ENCODE measurements at regions not wholly inside any gene's neighbourhood (a gene's known extent, or its start where the extent isn't known, plus 50 kb on each side); places are given as distances from the start of the nearest gene placed in this dataset.
A peak's percentile ranks its signal among the peaks of the same experiment; 100 is the strongest.
"Not testable (repeated sequence)": the region's sequence is repeated elsewhere in the genome, so short reads cannot be mapped to it uniquely, and the experiment has no call there.

DNA sequence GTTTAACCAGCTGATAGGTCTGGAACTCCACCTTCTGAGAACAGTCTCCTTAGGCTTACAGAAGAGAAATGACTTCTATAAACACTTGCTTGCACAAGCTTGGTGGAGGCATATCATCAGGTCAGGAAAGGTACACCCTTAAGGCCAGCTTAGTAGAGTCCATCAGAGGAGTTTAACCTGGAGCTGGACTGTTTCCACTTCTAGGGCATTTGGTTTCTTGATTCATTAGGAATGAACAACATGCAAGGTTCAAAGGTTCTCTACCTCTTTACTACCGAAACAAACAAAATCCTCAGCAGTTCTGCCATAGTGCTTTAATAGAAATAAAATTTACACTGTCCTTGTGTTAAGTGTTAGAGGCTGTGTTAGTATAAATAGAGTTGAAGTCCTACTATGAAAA is 171.4 kb upstream of the NPY2R start:
- no peak for DNase-seq

DNA sequence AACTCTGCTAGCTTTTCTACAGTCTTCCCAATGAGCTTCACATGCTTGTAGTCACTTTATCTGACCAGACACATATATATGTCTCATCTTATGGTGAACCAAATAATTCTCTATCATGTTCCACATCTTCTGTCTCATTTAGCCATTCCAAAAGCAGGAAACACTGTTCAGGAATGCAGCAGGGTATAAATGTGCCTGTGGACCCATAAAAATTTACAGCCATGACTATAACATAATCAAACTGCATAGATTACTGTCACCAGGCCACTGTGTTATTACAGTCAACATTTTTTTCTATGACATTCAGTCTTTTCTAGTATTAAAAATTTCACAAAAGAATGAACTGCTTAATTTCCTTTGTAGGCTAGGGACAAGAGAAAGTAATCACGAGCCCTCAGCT is 170.0 kb upstream of the NPY2R start:
- no peak for DNase-seq

DNA sequence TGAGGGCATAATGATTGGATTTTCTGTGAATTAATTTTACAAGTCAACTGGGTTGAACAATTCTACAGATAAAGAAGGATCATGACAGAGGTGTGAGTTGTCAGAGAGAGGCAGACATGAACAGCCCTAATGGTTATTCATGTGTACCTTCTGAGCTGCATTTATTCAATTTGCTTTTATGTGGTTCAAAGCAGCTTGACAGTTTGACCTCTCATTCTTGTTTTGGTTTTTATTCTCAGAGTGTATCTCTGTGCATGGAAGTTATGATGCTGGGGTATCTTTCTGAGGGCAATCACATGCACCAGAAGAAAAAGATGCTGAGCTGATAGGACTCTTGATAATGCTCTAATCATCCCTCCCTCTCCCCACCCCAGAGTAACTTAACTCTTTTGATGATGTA is 169.3 kb upstream of the NPY2R start:
- no peak for DNase-seq

DNA sequence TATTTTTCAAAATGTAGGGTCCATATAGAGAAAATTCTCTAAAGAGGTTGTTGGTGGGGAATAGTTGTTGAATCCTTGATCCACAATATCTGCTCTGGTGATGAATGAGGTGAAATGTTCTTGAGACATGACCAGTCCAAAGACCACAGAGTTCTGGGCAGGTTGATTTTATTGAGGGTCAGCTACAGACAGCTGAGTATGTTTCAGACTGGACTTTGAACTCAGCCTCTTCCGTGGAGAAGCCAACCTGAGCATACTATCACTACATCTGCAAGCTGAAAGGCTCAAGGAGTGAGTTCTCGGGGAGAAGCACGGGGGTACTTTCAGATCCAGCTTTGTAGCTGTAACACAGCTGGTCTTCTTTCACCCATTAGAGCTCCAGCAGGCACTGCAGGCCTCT is 168.4 kb upstream of the NPY2R start:
- DNase-seq: no peak

DNA sequence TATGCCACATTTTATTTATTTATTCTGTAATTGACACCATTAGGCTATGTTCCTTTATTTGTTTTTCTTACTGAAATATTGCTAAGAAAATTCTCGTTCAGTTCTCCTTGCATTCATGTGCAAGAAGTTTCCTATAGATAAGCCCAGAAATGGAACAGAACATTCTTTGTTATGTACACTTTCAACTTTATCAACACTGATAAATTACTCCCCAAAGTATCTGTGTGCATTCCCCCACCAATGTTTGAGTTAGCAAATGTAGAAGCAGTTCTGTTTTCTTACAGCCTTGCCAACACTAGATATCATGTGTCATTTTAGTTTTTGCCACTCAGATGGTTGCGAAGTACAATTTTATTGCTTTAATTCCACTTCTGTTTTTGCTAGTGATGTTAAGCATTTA is 166.4 kb upstream of the NPY2R start:
- DNase-seq: no peak

DNA sequence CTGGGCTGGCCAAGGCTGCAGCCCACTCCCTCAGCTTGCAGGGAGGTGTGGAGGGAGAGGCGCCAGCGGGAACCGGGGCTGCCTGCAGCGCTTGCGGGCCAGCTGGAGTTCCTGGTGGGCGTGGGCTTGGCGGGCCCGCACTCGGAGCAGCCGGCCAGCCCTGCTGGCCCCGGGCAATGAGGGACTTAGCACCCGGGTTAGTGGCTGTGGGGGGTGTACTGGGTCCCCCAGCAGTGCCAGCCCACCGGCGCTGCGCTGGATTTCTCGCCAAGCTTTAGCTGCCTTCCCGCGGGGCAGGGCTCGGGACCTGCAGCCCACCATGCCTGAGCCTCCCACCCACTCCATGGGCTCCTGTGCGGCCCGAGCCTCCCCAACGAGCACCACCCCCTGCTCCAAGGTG is 164.2 kb upstream of the NPY2R start:
- not testable (repeated sequence) for DNase-seq

DNA sequence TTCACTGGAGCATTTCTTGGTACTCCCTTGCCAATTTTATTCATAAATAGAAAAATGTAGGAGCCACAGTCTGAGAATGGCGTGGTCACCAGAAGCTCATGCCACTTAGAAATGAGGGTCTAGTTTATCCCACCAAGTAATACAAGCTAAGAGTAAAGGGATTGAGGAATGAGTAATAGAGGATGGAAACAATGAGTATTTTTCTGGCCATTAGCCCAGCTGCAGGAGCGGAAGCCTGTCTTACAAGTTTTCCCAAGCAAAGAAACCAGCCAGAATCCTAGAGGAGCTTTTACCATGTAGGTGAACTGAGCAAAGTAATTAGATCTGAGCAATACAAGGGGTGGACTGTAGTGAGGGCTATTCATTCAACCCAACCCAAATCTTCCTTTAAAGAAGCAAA is 160.7 kb upstream of the NPY2R start:
- peak; percentile 24 for DNase-seq

DNA sequence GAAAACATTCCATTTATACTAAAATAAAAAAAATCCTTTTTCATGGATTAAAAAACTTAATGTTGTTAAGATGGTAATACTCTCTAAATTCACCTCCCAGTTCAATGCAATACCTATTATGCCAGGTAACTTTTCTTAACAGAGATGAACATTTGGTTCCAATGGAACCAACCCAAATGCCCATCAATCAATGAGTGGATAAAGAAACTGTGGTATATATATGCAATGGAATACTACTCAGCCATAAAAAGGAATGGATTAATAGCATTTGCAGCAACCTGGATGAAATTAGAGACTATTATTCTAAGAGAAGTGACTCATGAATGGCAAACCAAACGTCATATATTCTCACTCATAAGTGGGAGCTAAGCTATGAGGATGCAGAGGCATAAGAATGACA is 154.4 kb upstream of the NPY2R start:
- DNase-seq: not testable (repeated sequence)

DNA sequence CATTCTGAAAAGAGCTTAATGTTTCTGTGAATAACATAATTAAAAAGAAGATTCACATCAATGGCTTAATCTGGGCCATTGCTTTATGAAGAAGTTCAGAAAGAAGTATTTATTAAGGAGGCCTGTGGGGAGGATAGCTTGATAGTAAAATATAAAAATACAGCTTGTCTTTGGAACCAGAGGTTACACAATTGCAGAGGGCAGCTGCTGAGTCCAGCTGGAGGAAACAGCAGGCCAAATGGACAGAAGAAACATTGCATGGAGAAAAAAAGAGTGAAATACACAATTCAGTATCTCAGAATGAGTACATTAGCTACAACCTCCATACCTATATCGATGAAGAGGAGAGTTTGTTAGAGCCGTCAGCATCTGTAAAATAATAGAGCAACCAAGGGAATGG is 148.0 kb upstream of the NPY2R start:
- no peak for DNase-seq

DNA sequence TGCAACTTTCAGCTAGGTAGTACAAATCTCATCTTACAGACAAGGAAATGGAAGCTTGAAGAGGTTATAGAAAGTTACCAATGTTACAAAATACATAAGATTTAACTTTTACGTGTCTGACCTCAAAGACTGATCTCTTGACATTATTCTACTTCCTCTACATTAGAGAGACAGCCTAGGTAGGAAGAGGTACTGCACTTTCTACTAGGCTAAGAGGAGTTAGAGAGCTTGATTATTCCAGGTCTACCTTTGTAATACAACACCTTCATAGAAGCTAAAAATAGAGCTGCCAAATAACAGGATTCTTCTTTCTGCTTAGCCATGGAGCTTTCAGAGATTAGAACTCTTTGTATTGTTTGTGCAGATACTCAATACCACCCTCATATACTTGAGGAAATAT is 147.6 kb upstream of the NPY2R start:
- no peak for DNase-seq

DNA sequence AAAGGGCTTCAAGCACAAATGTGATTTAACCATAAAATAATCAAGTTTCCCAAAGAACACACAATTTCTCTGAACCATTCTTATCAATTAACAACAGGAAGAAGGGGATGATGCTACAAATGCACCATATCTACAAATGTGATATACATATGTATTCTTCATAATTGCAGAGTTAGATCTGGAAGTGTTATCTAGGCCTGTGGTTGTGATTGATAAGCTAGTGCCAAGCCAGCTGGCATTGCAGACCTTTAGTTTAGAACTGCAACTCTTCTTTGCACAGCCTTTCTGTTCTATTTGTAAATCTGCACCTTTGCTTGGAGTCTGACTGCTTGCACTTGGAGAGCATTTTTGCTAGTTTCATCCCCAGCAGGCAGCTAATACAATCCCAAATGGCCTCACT is 145.5 kb upstream of the NPY2R start:
- DNase-seq: no peak

DNA sequence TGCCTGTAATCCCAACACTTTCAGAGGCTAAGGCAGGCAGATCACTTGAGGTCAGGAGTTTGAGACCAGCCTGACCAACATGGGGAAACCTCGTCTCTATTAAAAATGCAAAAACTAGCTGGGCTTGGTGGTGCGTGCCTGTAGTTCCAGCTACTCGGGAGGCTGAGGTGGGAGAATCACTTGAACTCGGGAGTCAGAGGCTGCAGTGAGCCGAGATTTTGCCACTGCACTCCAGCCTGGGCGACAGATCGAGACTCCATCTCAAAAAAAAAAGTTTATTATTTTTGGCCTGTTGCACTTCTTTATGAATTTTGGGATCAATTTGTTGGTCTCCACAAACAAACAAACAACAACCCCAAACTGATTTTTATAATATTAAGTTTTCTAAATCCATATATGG is 143.5 kb upstream of the NPY2R start:
- DNase-seq: not testable (repeated sequence)

DNA sequence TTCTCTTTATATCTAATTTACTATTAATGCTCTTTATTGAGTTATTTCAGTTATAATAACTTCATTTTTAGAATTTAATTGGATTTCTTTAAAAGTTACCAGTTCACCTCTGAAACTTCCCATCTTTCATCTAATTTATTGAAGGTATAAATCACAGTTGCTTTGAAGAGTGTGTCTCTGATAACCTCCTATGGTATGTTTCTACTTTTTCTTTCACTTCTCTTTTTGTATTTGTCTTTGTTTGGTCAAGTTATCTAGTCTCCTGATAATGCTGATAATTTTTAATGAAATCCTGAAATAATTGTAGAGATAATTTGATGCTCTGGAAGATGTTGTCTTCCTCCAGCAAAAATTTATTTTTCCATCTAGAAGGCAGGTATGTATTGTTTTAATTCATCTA is 141.6 kb upstream of the NPY2R start:
- DNase-seq: no peak

DNA sequence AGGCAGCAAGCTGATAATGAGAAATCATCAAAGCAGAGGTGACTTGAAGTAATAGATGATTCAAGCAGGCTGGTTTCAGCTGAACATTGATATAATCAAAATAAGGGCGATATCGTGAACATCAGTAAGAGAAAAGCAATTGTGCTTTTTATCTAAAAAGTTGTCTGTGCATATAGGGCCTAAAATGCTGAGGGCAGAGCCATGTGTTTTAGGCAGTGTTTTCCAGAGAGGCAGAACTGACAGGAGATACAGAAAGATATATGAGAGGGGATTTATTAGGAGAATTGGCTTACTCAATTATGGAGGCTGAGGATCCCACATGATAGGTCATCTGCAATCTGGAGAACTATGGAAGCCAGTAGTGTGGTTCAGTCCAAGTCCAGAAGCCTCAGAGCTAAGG is 136.5 kb upstream of the NPY2R start:
- DNase-seq: no peak

DNA sequence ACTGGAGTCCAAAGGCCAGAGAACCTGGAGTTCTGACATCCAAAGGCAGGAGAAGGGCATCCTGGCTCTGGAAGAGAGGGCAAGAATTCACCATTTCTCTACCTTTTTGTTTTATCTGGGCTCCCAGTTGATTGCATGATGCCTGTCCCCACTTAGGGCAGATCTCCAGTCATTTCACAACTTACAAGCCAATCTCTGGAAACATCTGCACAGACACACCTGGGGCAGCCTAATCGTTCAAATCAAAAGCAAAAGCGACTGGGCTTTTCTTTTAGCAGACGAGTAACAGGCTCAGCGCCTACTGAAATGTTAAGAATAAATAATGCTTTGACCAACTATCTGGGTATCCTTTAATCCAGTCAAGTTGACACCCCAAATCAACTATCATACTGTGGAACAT is 136.0 kb upstream of the NPY2R start:
- no peak for DNase-seq

DNA sequence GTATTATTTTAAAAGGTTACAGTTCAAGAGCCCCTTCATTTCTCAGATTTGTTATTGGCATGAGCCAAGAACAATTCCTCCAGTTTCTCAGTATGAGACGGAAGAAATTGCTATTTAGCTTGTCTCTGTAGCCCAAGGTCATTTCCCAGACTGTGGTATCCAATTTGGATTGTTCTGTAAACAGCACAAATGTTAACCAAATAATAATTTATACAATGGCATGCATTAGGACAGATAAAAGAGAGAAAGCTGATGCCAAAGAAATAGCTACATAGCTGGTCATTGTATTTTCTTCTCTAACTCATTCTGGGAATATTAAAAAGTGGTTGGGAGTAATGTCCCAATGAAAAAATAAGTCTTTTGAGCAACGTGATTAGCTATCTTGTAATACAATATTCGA is 134.6 kb upstream of the NPY2R start:
- DNase-seq: no peak

DNA sequence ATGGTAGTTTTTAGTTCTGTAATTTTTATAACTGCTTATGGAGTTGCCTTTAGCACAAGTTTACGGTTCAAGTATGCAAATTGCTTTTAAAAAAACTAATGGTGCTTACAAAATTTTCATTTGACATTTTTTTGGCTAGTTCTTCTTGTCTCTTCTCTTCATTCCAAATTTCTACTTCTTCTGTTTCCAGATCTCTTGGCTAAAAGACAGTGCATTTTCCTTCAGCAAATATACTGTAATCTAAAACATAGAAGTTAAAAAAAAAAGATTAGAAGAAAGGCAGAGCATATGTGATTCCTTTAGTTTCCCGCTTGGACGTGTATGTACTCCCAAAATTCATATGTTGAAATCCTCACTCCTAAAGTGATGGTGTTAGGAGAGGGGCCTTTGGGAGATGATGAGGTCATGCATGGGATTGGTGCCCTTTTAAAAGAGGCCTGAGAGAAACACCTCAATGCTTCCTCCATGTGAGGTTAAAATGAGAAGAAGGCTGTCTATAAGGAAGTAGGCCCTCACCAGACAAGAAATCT is 132.1 kb upstream of the NPY2R start:
- DNase-seq: no peak

DNA sequence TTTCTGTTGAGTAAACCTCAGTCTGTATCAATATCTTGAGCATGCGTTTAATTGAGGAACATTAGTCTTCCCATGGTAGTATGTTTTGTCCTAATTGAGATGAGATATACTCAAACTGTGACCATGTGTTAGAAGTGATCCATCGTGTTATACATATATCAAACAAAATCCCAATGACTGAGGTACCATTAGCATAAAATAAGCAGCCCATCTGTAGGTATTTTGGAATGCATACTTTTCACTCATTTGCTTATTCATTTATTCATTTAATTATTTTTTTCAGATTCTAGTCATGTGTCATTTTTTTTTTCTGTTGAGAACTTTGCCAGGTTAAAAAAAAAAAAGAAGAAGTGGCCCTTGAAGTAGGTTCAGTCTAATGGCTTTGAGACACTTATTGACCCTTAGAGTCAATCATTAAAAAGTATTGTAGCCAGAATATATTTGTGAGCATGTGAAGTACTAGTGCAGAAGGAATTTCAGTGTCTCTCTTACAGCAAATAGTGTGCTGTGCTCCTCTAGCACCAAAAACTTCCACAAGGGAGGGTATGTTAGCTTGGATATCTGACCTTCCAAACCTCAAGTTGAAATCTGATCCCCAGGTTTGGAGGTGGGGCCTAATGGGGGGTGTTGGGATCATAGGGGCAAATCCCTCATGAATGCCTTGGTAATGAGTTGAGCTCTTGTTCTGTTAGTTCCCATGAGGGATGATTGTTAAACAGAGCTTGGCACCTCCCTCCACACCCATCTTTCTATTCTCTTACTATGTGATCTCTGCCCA is 130.8 kb upstream of the NPY2R start:
- no peak for DNase-seq

DNA sequence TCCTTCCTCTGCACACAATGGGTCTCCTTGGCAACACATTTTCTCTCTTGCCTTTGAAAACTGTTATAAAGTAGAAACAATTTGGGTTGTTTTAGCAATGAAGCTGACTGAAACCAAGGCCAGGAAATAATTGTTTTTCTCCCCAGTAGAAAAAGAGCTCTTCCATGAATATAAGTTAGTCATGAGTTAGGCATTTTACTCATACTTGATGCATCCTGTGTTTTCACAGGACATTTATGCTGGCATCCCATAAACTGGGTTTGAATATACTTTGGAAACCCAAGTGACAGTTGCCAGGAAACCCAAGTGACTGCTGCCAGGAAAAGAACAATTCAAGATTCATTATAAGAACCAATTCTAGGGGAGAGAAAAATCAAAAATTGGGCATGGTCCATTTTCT is 128.6 kb upstream of the NPY2R start:
- DNase-seq: peak; percentile 11

DNA sequence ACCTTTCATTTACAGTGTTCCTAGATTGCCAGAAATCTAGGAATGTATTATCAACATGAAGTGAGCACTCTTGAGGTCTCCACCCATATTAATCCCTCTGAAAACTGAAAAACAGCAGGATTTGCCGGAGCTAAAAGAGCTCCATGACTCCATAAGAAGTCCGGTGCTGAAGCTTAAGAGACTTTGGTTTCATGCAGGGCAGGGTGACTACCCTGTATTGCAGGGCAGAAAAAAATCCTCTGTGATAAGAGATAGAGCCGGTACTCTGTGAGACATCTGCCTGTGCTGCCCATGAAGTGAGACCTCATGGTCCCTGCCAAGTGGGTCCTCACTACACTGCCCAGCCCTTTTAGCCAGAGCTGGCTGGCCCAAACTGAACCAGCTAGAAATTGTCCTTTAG is 127.2 kb upstream of the NPY2R start:
- DNase-seq: no peak

DNA sequence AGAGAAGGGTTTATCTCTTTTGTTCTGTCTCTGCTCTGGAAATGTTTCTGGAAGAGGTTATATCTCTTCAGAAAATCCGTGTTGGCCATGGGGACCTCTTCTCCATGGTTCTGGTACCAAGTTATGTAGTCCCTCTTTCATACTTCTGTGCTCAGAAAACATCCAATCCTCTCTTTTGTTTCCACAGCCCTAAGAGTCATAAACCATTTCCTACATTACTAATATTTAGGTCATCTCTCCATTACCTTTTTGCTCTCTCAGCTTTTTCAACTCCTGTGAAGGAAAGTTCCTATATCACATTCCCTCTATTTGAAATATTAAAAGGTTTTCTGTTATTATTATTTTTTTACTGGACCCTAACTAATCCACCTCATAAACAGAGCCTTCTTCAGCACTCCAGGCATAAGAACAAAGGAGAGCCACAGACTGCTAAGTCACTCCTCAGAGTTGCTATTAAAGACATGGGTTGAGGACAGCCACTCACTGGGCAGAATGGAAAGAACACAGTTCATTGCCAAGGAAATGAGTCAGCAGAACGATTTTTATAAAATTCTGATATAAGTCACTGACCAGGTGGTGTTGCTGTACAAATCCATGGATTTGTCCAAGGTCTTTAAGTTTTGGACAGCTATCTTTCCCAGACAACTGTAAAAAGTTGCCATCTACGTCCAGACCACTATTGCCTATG is 122.4 kb upstream of the NPY2R start:
- peak; percentile 8 for DNase-seq

DNA sequence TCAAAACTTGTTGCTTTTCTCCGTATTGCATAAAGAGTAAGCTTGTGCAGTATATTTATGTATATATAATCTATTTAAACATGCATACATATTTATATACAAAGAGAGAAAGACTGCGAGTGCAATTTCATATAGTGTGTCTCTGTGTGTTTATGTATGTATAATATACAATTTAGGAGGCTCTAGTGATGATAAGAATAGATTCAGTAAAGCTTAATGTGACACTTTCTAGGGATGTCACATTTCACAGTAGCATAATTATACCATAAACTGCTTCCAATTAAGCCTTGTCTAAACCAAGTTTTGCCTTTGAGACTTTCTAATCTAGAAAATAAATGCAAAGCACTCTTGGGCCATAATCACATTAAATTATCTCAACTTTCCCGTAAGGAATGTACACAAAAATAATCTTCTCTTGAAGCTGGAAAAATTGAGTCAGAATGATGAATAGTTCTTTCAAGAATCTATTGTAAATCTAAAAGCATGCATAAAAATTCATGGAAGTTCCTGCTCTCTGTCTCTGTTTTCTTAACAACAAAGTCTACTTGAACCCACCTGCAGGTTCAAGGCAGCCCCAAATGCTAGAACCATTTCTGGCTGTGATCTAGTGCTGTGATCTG is 114.1 kb upstream of the NPY2R start:
- DNase-seq: peak; percentile 8

DNA sequence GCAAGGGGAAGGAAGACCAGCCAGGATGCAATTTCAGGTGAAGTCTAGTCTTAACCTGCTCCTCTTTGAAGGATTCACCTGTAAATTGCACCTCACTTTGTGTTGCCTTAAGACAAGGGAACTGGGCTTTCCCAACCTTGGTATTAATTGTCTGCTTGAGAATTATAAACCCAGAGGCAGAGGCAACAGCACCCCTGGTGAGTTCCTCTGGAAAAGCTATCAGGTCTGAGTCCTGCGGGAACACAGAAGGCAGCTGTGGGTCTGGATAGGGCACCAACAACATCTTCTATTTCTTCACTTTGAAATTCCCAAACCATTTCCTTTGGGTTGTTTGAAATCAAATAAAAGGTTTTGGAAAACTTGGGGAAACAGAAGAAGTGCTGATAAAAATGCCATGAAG is 109.2 kb upstream of the NPY2R start:
- DNase-seq: no peak

DNA sequence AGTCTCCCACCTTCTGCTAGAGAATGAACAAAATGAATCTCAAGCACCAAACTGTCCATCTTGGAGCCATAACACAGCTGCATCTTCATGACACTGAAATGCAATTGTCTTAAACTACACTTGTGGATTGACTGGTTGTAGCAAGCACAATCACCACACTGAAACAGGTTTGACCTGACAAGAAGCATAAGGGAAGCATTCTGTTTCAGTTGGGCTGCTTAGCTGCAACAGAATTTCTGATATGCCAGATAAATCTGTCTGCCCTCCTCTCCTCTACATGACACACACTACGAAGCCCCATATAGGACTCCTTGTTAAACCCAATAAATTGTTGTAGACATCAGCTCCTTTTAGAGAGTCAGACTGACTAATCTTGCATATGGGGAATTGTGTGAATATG is 101.8 kb upstream of the NPY2R start:
- DNase-seq: no peak
